ENCODE measurements at regions not wholly inside any gene's neighbourhood (a gene's known extent, or its start where the extent isn't known, plus 50 kb on each side); places are given as distances from the start of the nearest gene placed in this dataset.

GRCh38 chr2:52258038-52258437 lies 1226.1 kb upstream of the NRXN1 start:
- no peak overlapping the region for H3K27ac ChIP-seq
- H3K27me3 ChIP-seq (ENCODE audit: control insufficient read depth, insufficient read depth, low read length) = no peaks in the 10 kb centered on the region
- TF ChIP-seq CTCF (IDR thresholded peaks at IDR 0.05) = no peak
- no peak overlapping the region for H2AFZ ChIP-seq
- H3K79me2 ChIP-seq = no peaks in the 10 kb centered on the region
- H3K36me3 ChIP-seq (ENCODE audit: control insufficient read depth, insufficient read depth, low read length) = no peaks in the 10 kb centered on the region
- no peak overlapping the region for H3K9ac ChIP-seq
- no peaks in the 10 kb centered on the region for H3K9me3 ChIP-seq (ENCODE audit: control insufficient read depth, low read length)
- no peak overlapping the region for H3K4me3 ChIP-seq (ENCODE audit: low read depth, low read length)
- H3K4me2 ChIP-seq (ENCODE audit: low read length) = no peak overlapping the region
- no peaks in the 10 kb centered on the region for H3K4me1 ChIP-seq

- H3K9me3 ChIP-seq (ENCODE audit: control insufficient read depth, low read length) = no peaks in the 10 kb centered on the region
- no peaks in the 10 kb centered on the region for H3K27me3 ChIP-seq (ENCODE audit: control insufficient read depth, insufficient read depth, low read length)
- H3K79me2 ChIP-seq = no peaks in the 10 kb centered on the region
- no peak overlapping the region for H2AFZ ChIP-seq
- H3K27ac ChIP-seq = no peak overlapping the region
- no peaks in the 10 kb centered on the region for H3K36me3 ChIP-seq (ENCODE audit: control insufficient read depth, insufficient read depth, low read length)
- TF ChIP-seq CTCF (IDR thresholded peaks at IDR 0.05) = no peak
- H3K4me1 ChIP-seq = no peaks in the 10 kb centered on the region
- no peak overlapping the region for H3K4me2 ChIP-seq (ENCODE audit: low read length)
- H3K4me3 ChIP-seq (ENCODE audit: low read depth, low read length) = no peak overlapping the region
- H3K9ac ChIP-seq = no peak overlapping the region
These were observed 1221.6 kb upstream of the NRXN1 start for GRCh38 chr2:52253416-52253980.

- no peaks in the 10 kb centered on the region for H3K9me3 ChIP-seq (ENCODE audit: control insufficient read depth, low read length)
These were observed 1206.8 kb upstream of the NRXN1 start for GRCh38 chr2:52238782-52239181.

GRCh38 chr2:52222128-52222527 lies 1190.2 kb upstream of the NRXN1 start:
- no peak overlapping the region for H3K9ac ChIP-seq

More at GRCh38 chr2:52238782-52239181, 1206.8 kb upstream of the NRXN1 start:
- Histone ChIP-seq H3K27me3 (ENCODE audit: control insufficient read depth, insufficient read depth, low read length) (no peaks in the 10 kb centered on the region), H3K4me1 (no peaks in the 10 kb centered on the region), H3K27ac (no peak overlapping the region), H3K9ac (no peak overlapping the region), H3K36me3 (ENCODE audit: control insufficient read depth, insufficient read depth, low read length) (no peaks in the 10 kb centered on the region), H3K4me2 (ENCODE audit: low read length) (no peak overlapping the region), H3K79me2 (no peaks in the 10 kb centered on the region), H3K4me3 (ENCODE audit: low read depth, low read length) (no peak overlapping the region), H2AFZ (no peak overlapping the region)
- TF ChIP-seq CTCF (IDR thresholded peaks at IDR 0.05) = no peak

More at GRCh38 chr2:52222128-52222527, 1190.2 kb upstream of the NRXN1 start:
- H2AFZ ChIP-seq = no peak overlapping the region
- no peaks in the 10 kb centered on the region for H3K36me3 ChIP-seq (ENCODE audit: control insufficient read depth, insufficient read depth, low read length)
- no peak overlapping the region for H3K27ac ChIP-seq
- no peak for TF ChIP-seq CTCF (IDR thresholded peaks at IDR 0.05)
- no peaks in the 10 kb centered on the region for H3K27me3 ChIP-seq (ENCODE audit: control insufficient read depth, insufficient read depth, low read length)
- no peaks in the 10 kb centered on the region for H3K4me1 ChIP-seq
- H3K9me3 ChIP-seq (ENCODE audit: control insufficient read depth, low read length) = no peaks in the 10 kb centered on the region
- H3K4me2 ChIP-seq (ENCODE audit: low read length) = no peak overlapping the region
- no peaks in the 10 kb centered on the region for H3K79me2 ChIP-seq
- H3K4me3 ChIP-seq (ENCODE audit: low read depth, low read length) = no peak overlapping the region

Data from parathyroid adenoma (tissue), 2 donors.